NCI-H524 treated with DMSO at 0.1 percent for 48 hours (cell line): ENCODE measurements at regions not wholly inside any gene's neighbourhood (a gene's known extent, or its start where the extent isn't known, plus 50 kb on each side); places are given as distances from the start of the nearest gene placed in this dataset.
"Not testable (repeated sequence)": the region's sequence is repeated elsewhere in the genome, so short reads cannot be mapped to it uniquely, and the experiment has no call there.

ENCODE experiments used
- DNase-seq: peaks from one replicate; lab custom pipeline; 2025; lab: John Stamatoyannopoulos, UW

DNA sequence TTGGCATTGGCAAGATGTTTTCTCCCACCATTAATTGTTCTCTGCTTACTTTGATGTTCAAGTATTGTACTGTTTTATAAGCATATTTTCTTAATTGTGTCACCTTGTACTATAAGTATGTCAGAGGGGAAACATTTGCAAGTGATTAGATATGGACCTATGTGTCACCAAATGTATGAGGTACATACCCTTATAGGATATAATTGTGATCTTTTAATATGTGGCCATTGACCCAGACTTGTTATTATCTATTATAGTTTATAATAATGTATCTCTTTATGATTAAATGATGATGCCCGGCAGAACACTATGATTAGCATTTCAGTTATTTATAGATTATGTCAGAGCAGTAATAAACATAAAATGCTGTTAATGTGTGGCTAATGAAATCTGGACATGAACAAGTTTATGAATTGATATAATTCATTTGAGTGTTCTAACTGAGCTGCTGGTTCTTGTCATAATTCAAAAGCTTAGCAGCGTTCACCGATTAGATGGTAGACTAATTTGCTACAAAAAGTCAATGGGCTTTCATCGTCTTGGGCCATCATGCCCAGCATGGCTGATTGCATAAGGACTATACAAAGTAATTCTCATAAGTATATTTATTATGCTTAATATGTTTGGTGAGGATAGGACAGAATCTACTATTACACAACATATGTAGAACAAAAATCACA, 480.9 kb upstream of the FANCL start:
- DNase-seq = no peak

DNA sequence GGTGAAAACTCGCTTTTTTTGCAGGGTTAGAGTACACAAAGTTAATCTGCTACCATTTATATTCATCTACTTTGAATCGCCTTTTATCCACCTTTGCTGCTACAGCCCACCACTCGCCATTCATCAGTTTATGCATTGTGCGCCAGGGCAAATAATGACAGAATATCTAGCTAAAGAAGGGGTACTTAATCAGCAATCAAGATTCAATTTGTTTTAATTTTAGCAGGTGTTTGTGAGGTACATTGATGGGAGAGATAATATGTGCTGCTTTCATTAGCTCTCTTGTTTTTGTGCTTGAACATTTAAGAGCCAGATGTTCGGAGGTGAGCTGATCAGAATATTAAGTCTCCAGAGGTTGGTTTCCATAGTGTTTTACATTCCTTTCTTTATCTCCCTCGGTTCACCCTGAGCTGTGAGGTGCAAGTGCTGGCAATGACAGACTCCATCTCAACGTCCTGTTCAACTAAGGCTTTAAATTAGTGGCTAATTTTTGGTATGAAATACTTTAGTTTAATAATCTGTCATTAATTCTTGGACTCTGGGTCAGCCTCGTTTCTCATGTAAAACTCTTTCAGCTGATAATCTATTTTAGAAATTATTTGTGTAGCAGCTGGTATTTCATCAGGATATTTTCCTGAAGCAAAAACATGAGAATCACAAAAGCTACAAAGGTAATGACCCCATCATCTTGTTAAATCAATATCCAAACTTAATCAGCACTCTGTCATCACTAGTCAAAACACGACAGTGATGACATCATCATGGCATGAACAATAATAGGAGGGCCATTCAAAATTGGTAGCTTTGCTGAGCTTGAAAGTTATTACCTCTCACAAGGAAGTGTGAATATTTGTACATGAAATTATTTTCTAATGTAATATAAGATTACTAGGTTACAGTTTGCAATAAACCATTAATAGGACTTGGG, 479.9 kb upstream of the FANCL start:
- no peak for DNase-seq

DNA sequence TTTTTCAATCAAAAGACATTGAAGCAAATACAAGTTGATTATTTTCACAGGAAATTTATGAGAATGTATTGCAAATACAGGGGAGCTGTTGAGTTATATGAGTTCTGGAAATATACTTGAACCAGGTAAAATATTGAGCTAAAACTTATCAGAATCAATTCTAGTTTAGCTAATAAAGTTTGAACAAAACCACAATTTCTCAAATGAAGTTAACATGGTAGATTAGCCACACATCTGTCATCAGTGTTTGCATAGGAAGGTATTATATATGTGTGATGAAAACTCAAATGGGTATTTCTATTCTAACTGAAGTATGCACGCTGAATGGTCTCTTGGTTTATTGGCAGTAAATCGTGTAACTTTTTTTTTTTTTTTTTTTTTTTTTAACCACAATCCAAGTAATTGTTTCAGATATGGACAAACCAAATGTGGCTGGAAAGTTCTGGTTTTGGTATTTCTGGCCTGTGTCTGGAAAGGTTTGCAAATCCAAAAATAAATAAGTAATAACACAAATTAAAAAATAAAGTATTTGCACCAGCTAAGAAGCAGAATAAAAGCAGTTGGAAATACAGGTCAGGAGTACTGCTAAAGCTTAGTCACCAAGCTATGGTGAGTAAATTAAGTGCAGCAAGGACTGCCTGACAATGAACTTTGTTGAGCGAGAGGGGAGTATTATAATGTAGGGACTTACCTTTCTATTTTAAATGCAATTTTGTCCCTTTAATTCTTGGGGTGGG, 479.1 kb upstream of the FANCL start:
- DNase-seq = no peak

DNA sequence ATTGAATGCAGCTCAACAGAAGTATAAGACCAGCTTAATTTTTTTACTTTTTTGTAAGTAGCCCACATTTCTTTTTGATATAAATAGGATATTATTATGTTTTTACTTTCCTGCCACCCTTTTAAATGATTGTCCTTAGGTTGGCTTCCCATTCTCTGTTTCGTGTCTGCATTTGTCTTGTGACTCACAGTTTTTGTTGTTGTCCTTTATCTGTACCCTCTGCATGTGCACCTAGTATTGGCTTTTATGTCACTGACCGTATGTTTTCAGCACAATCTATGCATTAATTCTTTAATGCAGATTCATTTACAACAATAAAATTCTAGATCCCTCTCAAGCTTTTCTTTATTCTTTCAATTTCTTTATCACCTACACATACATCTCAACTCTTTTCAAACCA, 474.2 kb upstream of the FANCL start:
- DNase-seq = no peak

DNA sequence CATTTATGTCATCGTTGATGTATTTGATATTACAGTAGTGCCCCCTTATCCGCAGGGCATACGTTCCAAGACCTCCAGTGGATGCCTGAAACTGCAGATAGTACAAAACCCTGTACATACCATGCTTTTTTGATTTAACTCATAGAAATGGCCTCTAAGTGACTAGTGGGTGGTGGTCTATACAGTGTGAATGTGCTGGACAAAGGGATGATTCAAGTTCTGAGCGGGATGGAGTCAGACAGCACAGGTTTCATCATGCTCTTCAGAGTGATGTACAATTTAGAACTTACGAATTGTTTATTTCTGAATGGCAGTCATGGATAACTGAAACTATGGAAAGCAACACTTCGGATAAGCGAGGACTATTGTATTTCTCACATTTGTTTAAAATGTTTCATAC, 473.1 kb upstream of the FANCL start:
- DNase-seq = no peak

DNA sequence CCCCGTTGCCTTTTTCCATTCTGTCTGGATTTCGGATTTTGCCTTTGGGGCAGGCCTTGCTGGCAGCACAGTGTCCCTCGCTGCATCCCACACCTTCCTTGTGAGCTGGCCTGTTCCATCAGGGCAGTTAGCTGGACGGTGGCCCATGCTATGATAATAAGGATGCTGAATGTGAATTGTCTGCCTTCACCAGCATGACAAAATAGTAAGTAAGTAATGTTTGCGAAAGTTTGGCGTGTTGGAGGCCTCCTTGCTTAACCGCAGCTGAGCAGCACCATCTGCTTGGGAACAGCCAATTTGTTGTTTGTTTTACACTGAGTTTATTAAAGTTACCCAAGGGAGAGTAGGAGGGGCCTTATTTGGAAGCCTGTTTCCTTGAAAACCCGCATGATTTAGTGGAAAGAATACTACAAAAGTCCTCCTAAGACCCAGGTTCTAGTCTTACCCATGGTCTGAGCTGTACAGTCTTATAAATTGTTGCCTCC, 469.7 kb upstream of the FANCL start:
- no peak for DNase-seq

DNA sequence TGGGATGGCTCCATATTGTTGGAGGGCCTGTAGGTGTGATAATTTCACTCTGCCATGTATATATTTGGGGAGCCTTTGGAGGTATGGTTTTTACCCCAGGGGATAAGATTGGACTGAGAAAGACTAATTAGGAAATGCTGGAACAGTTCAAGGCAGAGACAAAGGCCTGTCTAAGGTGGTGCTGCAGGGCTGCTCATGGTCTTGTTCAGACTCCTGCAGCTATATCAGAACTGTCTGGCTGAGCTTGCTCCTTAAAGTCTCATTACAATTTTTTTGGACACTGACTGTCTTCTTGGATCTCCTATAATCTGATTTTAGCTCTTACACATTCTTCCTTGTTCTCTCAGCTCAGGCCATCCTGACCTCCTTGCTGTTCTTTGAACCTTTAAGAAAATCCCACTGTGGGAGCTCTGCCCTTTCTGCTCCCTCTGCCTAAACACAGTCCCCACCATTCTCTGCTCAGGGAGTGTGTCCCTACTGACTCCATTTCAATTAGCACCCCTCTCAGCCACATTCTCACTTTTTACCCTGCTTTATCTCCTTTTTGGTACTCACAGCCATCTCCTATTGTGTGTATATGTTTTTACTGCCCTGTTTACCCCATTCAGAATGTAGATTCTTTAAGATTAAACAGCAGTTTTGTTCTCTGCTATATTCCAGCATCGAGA, 468.7 kb upstream of the FANCL start:
- DNase-seq = no peak

DNA sequence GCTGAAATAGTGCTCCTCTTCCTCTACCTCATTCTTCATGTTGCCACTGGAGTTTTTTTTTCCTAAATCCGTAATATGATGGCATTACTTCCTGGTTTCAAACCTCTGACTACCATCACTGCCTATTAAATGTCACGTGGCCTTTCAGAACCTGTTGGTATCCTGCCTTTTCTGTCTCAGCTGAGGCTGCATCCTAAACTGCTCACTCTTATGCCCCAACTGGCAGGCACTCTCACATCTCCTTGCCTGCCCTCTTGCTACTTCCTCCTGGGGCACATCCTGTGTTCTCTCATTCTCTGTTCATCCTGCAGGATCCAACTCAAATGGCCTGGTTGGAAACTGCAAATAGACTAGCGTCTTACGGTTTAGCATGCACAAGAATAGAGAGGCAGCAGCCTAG, 468.1 kb upstream of the FANCL start:
- DNase-seq = no peak

DNA sequence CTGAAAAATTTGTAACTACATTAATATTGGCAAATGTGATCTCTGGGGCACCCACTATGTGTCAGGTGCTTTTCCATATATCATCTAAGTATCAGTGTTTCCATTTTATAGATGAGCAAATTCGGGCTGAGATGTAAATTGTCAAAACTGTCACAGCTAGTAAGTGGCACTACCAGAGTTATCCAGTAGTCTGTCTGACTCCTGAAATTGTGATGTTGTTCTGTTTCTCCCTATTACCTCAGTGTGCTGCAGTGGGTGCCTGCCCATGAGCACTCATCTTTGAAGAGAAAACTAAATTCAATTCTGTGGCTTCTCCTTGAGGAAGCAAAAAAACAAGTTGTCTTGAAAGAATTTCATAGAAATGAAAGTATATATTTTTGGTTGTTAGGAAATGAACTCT, 467.4 kb upstream of the FANCL start:
- no peak for DNase-seq

DNA sequence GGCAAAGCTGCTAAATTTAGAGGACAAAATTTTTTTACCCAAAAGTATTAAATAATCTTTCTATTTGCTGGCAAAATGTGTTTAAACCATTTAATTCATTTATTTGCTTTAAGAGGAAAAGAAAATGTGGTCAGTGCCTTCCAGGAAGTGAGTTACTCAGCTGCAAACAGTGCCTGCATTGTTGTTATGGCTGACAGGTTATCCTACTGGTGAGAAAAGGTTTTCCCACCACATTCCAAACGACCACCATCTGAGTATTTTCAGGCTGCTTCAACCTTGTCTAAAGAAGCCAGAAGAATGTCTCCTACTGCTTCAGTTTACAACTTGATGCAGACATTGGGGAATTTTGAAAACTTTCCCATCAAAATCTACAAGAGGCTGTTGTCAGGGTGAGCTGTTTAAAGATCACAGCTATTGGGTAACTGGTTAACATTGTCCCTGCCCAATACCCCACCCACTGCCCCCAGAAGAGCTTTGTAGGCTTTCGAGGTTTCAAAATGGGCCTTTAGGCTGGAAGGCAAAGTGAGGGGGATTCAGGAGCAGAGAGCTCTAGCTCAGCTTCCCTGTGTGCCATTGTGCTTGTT, 461.3 kb upstream of the FANCL start:
- no peak for DNase-seq

DNA sequence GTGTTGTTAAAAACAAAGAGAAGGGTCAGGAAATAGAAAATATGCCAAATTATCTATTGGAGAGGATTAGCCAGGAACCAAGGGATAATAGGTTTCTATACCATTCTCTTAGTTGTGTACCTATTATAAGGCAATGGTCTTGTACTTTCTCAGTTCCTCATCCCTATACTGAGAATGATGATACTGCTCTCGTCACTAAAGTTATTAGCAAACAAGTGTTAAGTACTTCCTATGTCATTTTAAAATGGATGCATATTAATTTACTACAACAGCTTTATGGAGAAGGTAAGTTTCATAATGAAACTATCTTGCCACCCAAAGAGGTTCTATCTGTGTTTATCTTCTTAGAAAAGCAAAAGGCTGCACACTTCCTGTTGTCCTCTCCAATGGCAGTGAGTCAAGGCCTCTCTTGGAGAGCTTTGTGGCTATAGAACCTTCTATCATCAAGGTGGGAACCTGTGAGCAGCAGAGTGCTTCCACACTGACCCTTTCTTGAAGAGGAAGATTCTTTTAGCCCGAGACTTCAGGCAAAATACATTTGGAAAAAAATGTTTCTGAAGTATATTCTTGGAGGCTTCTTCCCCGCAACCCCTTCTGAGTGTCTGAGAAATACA, 460.7 kb upstream of the FANCL start:
- no peak for DNase-seq

DNA sequence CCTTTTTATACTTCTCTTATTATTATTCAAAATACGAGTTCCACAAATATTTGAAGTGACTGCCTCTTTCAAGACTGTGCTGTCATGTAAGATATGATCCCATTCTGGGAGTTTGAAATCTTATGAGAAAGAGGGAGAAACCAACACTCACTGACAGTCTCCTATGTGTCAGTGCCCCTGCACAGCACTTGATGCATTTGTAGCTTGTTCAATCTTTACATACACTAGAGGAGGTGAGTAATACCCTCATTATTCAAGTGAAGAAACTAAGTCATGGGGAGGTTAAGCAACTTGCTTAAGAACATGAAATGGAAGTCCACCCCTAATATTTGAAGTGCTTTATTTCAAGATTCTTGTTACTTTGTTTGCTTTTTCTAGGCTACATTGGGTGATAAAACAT, 459.5 kb upstream of the FANCL start:
- no peak for DNase-seq

DNA sequence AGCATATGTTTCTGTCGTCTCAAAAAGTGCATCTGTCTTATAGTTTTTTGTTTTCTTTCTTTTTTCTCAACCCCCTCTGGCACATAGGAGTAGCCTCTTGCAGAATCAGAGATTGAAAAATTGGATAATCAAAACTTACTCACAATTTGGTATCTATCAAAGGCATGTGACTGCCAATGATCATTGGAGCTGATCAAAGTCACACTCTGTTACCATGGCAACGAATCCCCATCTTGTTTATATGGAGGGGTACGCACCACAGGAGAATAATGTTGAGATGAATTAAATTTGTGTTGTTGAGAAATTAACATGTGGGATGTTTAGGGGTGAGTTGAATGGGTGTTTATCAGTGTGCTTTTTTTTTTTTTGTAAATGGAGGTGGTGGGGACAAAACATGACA, 458.3 kb upstream of the FANCL start:
- DNase-seq = no peak

DNA sequence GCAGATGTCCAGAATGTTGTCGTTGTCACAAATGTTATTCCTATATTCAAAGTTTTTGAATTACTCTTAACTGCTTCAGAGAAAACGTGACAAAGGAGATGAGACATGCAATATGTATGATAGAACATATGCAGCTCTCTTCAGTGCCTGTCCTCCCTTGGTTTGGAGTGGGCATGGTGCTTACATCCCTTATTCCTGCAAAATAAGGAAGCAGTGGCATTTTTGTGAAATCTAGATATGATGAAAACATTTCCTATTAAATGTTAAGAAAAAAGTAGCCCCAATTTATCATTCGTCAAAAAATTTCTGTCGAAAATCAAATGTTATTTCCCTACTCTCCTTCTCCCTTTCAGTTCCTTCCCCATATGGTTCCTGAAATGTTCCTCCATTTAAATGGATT, 457.5 kb upstream of the FANCL start:
- DNase-seq = no peak

DNA sequence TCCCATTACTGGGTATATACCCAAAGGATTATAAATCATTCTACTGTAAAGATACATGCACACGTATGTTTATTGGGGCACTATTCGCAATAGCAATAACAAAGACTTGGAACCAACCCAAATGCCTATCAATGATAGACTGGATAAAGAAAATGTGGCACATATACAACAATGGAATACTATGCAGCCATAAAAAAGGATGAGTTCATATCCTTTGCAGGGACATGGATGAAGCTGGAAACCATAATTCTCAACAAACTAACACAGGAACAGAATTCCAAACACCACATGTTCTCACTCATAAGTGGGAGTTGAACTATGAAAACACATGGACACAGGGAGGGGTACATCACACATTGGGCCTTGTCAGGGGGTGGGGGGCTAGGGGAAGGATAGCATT, 453.0 kb upstream of the FANCL start:
- not testable (repeated sequence) for DNase-seq

DNA sequence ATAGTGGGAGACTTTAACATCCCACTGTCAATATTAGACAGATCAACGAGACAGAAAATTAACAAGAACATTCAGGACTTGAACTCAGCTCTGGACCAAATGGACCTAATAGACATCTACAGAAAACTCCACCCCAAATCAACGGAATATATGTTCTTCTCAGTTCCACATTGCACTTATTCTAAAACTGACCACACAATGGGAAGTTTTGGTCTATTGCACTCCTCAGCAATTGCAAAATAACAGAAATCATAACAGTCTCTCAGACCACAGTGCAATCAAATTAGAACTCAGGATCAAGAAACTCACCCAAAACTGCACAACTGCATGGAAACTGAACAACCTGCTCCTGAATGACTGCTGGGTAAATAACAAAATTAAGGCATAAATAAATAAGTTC, 449.9 kb upstream of the FANCL start:
- not testable (repeated sequence) for DNase-seq

DNA sequence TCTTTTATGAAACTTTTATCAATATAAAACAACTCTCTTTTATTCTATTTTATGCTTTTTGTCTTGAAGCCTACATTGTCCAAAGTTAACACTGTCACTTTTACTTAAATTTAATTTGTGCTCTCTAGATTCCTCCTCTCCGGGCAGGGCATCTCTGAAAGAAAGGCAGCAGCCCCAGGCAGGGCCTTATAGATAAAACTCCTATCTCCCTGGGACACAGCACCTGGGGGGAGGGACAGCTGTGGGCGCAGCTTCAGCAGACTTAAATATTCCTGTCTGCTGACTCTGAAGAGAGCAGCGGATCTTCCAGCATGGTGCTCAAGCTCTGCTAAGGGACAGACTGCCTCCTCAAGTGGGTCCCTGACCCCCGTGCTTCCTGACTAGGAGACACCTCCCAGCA, 447.7 kb upstream of the FANCL start:
- no peak for DNase-seq

DNA sequence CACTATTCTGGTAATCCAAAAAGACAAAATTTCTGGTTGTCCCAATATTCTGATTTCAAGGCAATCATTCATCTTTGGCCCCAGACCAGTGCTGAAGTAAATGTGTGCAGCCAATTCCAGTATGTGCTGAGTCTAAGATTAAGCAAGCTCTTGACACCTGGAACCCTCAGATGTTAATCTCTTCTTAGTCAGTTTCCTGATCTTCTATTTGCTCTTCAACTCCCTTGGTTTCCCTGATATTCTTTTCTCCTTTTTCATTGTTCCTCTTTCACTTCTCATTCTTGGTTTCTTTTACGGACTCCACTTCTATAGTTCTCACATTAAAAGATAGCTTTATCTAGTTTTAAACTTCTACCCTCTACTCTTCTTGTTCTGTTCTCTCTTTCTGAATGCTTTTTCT, 445.7 kb upstream of the FANCL start:
- no peak for DNase-seq

DNA sequence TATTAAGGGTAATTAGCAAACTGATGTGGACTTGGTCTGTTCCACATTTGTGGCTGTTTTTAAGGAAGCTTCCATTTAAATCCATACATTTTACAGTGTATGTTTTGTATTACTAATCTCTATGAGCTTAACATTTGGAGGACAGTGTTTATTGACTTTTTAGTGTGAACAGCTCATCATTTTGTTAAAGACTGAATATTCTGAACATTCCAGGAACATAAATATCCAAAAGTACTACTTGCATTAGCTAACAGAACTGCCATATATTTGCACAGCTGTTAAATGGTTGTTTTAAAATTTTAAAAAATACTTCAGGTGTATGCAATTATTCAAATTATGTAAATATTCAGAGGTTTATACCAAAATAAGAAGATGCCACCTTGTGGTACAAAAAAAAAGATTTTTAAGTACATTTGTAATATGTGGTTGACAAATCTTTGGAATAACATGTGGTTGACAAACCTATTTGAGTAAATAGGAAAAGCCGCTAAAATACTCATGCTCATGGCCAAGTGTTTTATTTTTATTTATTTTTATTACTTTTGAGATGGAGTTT, 439.7 kb upstream of the FANCL start:
- DNase-seq = peak; percentile 22

DNA sequence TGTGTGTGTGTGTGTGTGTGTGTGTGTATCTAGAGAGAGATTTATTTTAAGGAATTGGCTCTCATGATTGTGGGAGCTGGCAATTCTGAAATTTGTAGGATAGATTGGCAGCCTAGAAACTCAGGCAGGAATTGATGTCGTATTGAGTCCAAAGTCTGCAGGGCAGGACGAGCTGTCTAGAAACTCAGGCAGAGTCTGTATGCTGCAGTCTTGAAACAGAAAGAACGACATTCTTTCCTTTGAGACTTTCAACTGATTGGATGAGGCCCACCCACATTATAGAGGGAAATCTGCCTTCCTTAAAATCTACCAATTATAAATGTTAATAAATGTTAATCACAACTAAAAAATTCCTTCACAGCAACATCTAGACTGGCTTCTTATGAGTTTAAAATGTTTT, 436.6 kb upstream of the FANCL start:
- no peak for DNase-seq

DNA sequence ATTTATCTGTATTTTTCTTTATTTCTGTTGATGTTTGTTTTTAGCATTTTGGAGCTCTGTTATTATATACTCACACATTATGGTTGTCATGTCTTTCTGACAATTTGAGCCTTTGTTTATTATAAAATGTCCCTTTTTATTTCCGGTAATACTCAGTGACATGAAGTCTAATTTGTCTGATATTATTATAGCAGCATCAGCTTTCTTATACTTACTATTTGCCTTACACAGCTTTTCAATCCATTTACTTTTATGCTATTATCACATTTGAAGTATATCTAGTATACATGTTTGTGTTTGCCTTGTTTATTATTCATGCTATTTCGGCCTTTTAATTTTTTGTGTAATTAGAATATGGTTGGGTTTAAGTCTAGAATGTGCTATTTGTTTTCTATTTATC, 430.6 kb upstream of the FANCL start:
- no peak for DNase-seq
